HepG2 (cell line): ENCODE measurements at regions not wholly inside any gene's neighbourhood (a gene's known extent, or its start where the extent isn't known, plus 50 kb on each side); places are given as distances from the start of the nearest gene placed in this dataset.
A peak's percentile ranks its signal among the peaks of the same experiment; 100 is the strongest.

Source experiments
- BRF2 ChIP-seq: sonication (generic); formaldehyde crosslinking; IDR thresholded peaks from 2 replicates; pipeline ENCODE4 v1.8.1; 2022; ENCODE audit warnings: mild to moderate bottlenecking, missing genetic modification reagents
- DMTF1 ChIP-seq: sonication (generic); formaldehyde crosslinking; IDR thresholded peaks from 2 replicates; pipeline ENCODE4 v1.4.0; 2020; ENCODE audit warnings: mild to moderate bottlenecking, missing genetic modification reagents
- GABPA ChIP-seq, 2 experiments: IDR thresholded peaks; 2 replicates each; pipeline ENCODE4 v1.6.1; 2011 to 2016; ENCODE audit warnings: low read depth in 2 of 2, low read length in 1 of 2, missing biosample characterization in 1 of 2, missing genetic modification characterization in 1 of 2
- MAFK ChIP-seq, 2 experiments: IDR thresholded peaks in 1 of 2; conservative IDR thresholded peaks in 1 of 2; 2 replicates each; pipeline ENCODE4 v1.6.1; 2011; ENCODE audit warnings: improper control_type of control experiment in 2 of 2, low read length in 2 of 2
- MATR3 ChIP-seq: sonication (generic); formaldehyde crosslinking; IDR thresholded peaks from 2 replicates; pipeline ENCODE4 v1.4.0; 2020; ENCODE audit warnings: missing genetic modification reagents
- MAZ ChIP-seq, 2 experiments: sonication (generic) in 1 of 2; formaldehyde crosslinking in 1 of 2; IDR thresholded peaks; 2 replicates each; pipeline versions ENCODE4 v1.5.0 to v1.6.1; 2012 to 2020; ENCODE audit warnings: low read depth in 2 of 2, mild to moderate bottlenecking in 2 of 2, borderline replicate concordance in 1 of 2, improper control_type of control experiment in 1 of 2, low read length in 1 of 2, missing genetic modification reagents in 1 of 2, moderate library complexity in 1 of 2
- MTA1 ChIP-seq: sonication (generic); formaldehyde crosslinking; IDR thresholded peaks from 2 replicates; pipeline ENCODE4 v1.4.0; 2020; ENCODE audit warnings: missing genetic modification reagents, mild to moderate bottlenecking, borderline replicate concordance
- NCOA2 ChIP-seq: sonication (generic); formaldehyde crosslinking; IDR thresholded peaks from 2 replicates; pipeline ENCODE4 v1.8.0; 2022; ENCODE audit warnings: inconsistent platforms
- NFE2L1 ChIP-seq: sonication (generic); formaldehyde crosslinking; IDR thresholded peaks from 2 replicates; pipeline ENCODE4 v1.4.0; 2020; ENCODE audit warnings: missing genetic modification reagents, mild to moderate bottlenecking, borderline replicate concordance
- PRDM10 ChIP-seq: sonication (generic); formaldehyde crosslinking; IDR thresholded peaks from 2 replicates; pipeline ENCODE4 v1.4.0; 2020; ENCODE audit warnings: low read depth, missing genetic modification reagents
- SP2 ChIP-seq: sonication (generic); formaldehyde crosslinking; IDR thresholded peaks from 2 replicates; pipeline ENCODE4 v1.5.1; 2020; ENCODE audit warnings: mild to moderate bottlenecking, missing genetic modification reagents
- TFDP2 ChIP-seq: sonication (generic); formaldehyde crosslinking; IDR thresholded peaks from 2 replicates; pipeline ENCODE4 v1.4.0; 2020; ENCODE audit warnings: missing genetic modification reagents
- ZNF574 ChIP-seq: sonication (generic); formaldehyde crosslinking; IDR thresholded peaks from 2 replicates; pipeline ENCODE4 v1.4.0; 2020; ENCODE audit warnings: missing genetic modification reagents
- ZNF576 ChIP-seq: sonication (generic); formaldehyde crosslinking; IDR thresholded peaks from 2 replicates; pipeline ENCODE4 v1.4.0; 2020; ENCODE audit warnings: mild to moderate bottlenecking, missing genetic modification reagents
- ZNF775 ChIP-seq: sonication (generic); formaldehyde crosslinking; IDR thresholded peaks from 2 replicates; pipeline ENCODE4 v1.4.0; 2020; ENCODE audit warnings: missing genetic modification reagents, mild to moderate bottlenecking, moderate library complexity, borderline replicate concordance

- TF ChIP-seq TFDP2 (CRISPR knock-in tag), result no peak; the same call in 1 of the 2 replicates
- no peak for TF ChIP-seq NFE2L1 (CRISPR knock-in tag)
- TF ChIP-seq ZNF775 (CRISPR knock-in tag), result peak; percentile 90
- TF ChIP-seq SP2 (CRISPR knock-in tag), result no peak
- TF ChIP-seq PRDM10, result no peak
- TF ChIP-seq MAFK (conservative IDR thresholded peaks at IDR 0.05 in 1 of 2, IDR thresholded peaks at IDR 0.05 in 1 of 2; ENCODE audit: low read length in 2 of 2), result no peak
- peak; percentile 79 for TF ChIP-seq NCOA2
- TF ChIP-seq MAZ (IDR thresholded peaks at IDR 0.05; ENCODE audit: borderline replicate concordance, low read depth, low read length), result no peak
- no peak; the same call in 1 of the 2 replicates for TF ChIP-seq MAZ (CRISPR knock-in tag; IDR thresholded peaks at IDR 0.05; ENCODE audit: low read depth)
- no peak for TF ChIP-seq GABPA (IDR thresholded peaks at IDR 0.05; ENCODE audit: low read depth, low read length)
- no peak for TF ChIP-seq GABPA (CRISPR knock-in tag; IDR thresholded peaks at IDR 0.05; ENCODE audit: low read depth)
- no peak for TF ChIP-seq DMTF1 (CRISPR knock-in tag)
- peak; percentile 72 for TF ChIP-seq ZNF574
- no peak for TF ChIP-seq MATR3 (CRISPR knock-in tag)
- TF ChIP-seq BRF2 (CRISPR knock-in tag), result no peak
- TF ChIP-seq MTA1, result no peak
- TF ChIP-seq ZNF576 (CRISPR knock-in tag), result no peak
Measured at GRCh38 chr2:206846981-206847834, 81.8 kb downstream of the FASTKD2 start (continued).
